SK-N-SH treated with all-trans-retinoic acid at 6 μM for 48 hours (cell line): ENCODE measurements at regions not wholly inside any gene's neighbourhood (a gene's known extent, or its start where the extent isn't known, plus 50 kb on each side); places are given as distances from the start of the nearest gene placed in this dataset.

Experiments used
- ARNTL ChIP-seq: fragments of 450-650 bp; formaldehyde crosslinking; IDR thresholded peaks from 2 replicates; pipeline ENCODE4 v1.5.0; 2020; ENCODE audit warnings: low read depth, mild to moderate bottlenecking, moderate library complexity, borderline replicate concordance
- CREB5 ChIP-seq: fragments of 250-450 bp; sonication (Bioruptor Pico); IDR thresholded peaks from 2 replicates; pipeline ENCODE4 v1.5.1; 2020; ENCODE audit warnings: low read depth, mild to moderate bottlenecking, moderate library complexity
- CSDC2 ChIP-seq: fragments of 250-450 bp; sonication (Bioruptor Pico); IDR thresholded peaks from 2 replicates; pipeline ENCODE4 v1.5.0; 2020; ENCODE audit warnings: mild to moderate bottlenecking, moderate library complexity
- GLIS3 ChIP-seq: fragments of 250-450 bp; sonication (Bioruptor Pico); IDR thresholded peaks from 2 replicates; pipeline ENCODE4 v1.5.0; 2020; ENCODE audit warnings: mild to moderate bottlenecking, moderate library complexity
- PPARA ChIP-seq: fragments of 250-450 bp; sonication (Bioruptor Pico); IDR thresholded peaks from 2 replicates; pipeline ENCODE4 v1.5.0; 2020; ENCODE audit warnings: mild to moderate bottlenecking, borderline replicate concordance
- SNAI2 ChIP-seq: fragments of 250-450 bp; sonication (Bioruptor Pico); IDR thresholded peaks from 2 replicates; pipeline ENCODE4 v1.5.0; 2020; ENCODE audit warnings: mild to moderate bottlenecking, moderate library complexity
- TSHZ2 ChIP-seq: fragments of 250-450 bp; sonication (Bioruptor Pico); IDR thresholded peaks from 2 replicates; pipeline ENCODE4 v1.5.0; 2020; ENCODE audit warnings: mild to moderate bottlenecking, moderate library complexity
- ZC3H10 ChIP-seq: fragments of 250-450 bp; sonication (Bioruptor Pico); IDR thresholded peaks from 2 replicates; pipeline ENCODE4 v1.5.1; 2021; ENCODE audit warnings: mild to moderate bottlenecking, moderate library complexity
- ZFP3 ChIP-seq: fragments of 250-450 bp; sonication (Bioruptor Pico); IDR thresholded peaks from 2 replicates; pipeline ENCODE4 v1.5.0; 2020; ENCODE audit warnings: mild to moderate bottlenecking, moderate library complexity
- ZFP30 ChIP-seq: fragments of 450-650 bp; formaldehyde crosslinking; IDR thresholded peaks from 2 replicates; pipeline ENCODE4 v1.5.0; 2022; ENCODE audit warnings: mild to moderate bottlenecking, moderate library complexity

GRCh38 chr18:75533950-75534349, 106.4 kb upstream of the SMIM21 start:
- TF ChIP-seq SNAI2 (CRISPR knock-in tag): no peak
- no peak for TF ChIP-seq ARNTL (CRISPR knock-in tag)
- no peak for TF ChIP-seq PPARA
- no peak for TF ChIP-seq ZFP30 (CRISPR knock-in tag)
- no peak for TF ChIP-seq GLIS3 (CRISPR knock-in tag)
- no peak for TF ChIP-seq ZFP3 (CRISPR knock-in tag)
- no peak for TF ChIP-seq CSDC2
- no peak for TF ChIP-seq ZC3H10 (CRISPR knock-in tag)
- no peak for TF ChIP-seq CREB5
- TF ChIP-seq TSHZ2 (CRISPR knock-in tag): no peak
